Stimulated activated memory B cell treated with anti-CD40 and anti-IgM and Interleukin-4, amounts not matched to agents 10 μg/mL and 1 μg/mL and 100 μg/mL, for 72 hours (primary cell): ENCODE measurements at regions not wholly inside any gene's neighbourhood (a gene's known extent, or its start where the extent isn't known, plus 50 kb on each side); places are given as distances from the start of the nearest gene placed in this dataset.

Experiments
- ATAC-seq: fragments of 150-1000 bp; cut with Tn5 transposase; 2 replicates; pipeline ENCODE4 v1.10.0; 2021
- H3K27ac Mint-ChIP-seq: one replicate; pipeline ENCODE4 v1.8.0; 2022; ENCODE audit warnings: mild to moderate bottlenecking, mixed read lengths
- H3K27me3 Mint-ChIP-seq: one replicate; pipeline ENCODE4 v1.8.0; 2022; ENCODE audit warnings: mixed read lengths
- H3K36me3 Mint-ChIP-seq: one replicate; pipeline ENCODE4 v1.8.0; 2022; ENCODE audit warnings: mixed read lengths
- H3K4me1 Mint-ChIP-seq: one replicate; pipeline ENCODE4 v1.8.0; 2022; ENCODE audit warnings: mixed read lengths
- H3K4me3 Mint-ChIP-seq: one replicate; pipeline ENCODE4 v1.8.0; 2022; ENCODE audit warnings: mild to moderate bottlenecking, moderate library complexity, mixed read lengths
- H3K9me3 Mint-ChIP-seq: one replicate; pipeline ENCODE4 v1.8.0; 2022; ENCODE audit warnings: mixed read lengths

- ATAC-seq, result no peak
- Mint-ChIP-seq H3K36me3 (no peaks in the 10 kb centered on the region), H3K27ac (no peak overlapping the region), H3K9me3 (peaks cover 12% of the 10 kb centered on the region), H3K4me1 (no peaks in the 10 kb centered on the region), H3K4me3 (no peak overlapping the region), H3K27me3 (no peaks in the 10 kb centered on the region)
Measured at GRCh38 chr13:89763005-89763404, 1584.5 kb upstream of the MIR17HG start.

GRCh38 chr13:89783221-89783755 is 1564.2 kb upstream of the MIR17HG start:
- no peaks in the 10 kb centered on the region for H3K9me3 Mint-ChIP-seq
- no peaks in the 10 kb centered on the region for H3K36me3 Mint-ChIP-seq
- H3K4me1 Mint-ChIP-seq, result no peaks in the 10 kb centered on the region
- no peak overlapping the region for H3K27ac Mint-ChIP-seq
- ATAC-seq, result no peak
- H3K27me3 Mint-ChIP-seq, result no peaks in the 10 kb centered on the region
- no peak overlapping the region for H3K4me3 Mint-ChIP-seq

- Mint-ChIP-seq H3K4me3 (no peak overlapping the region), H3K4me1 (no peaks in the 10 kb centered on the region), H3K36me3 (no peaks in the 10 kb centered on the region), H3K9me3 (no peaks in the 10 kb centered on the region), H3K27ac (no peak overlapping the region), H3K27me3 (no peaks in the 10 kb centered on the region)
- peak; percentile 27 for ATAC-seq
Measured at GRCh38 chr13:89784161-89784809, 1563.2 kb upstream of the MIR17HG start.

GRCh38 chr13:89786531-89786930 is 1561.0 kb upstream of the MIR17HG start:
- no peak overlapping the region for H3K27ac Mint-ChIP-seq
- H3K27me3 Mint-ChIP-seq, result no peaks in the 10 kb centered on the region
- no peaks in the 10 kb centered on the region for H3K4me1 Mint-ChIP-seq
- ATAC-seq, result no peak
- H3K36me3 Mint-ChIP-seq, result no peaks in the 10 kb centered on the region
- H3K9me3 Mint-ChIP-seq, result no peaks in the 10 kb centered on the region
- H3K4me3 Mint-ChIP-seq, result no peak overlapping the region

GRCh38 chr13:89790696-89791095 is 1556.8 kb upstream of the MIR17HG start:
- Mint-ChIP-seq H3K9me3 (peaks cover 3% of the 10 kb centered on the region), H3K36me3 (no peaks in the 10 kb centered on the region), H3K4me3 (no peak overlapping the region), H3K4me1 (no peaks in the 10 kb centered on the region), H3K27me3 (no peaks in the 10 kb centered on the region), H3K27ac (no peak overlapping the region)
- ATAC-seq, result no peak

- Mint-ChIP-seq H3K36me3 (no peaks in the 10 kb centered on the region), H3K4me3 (no peak overlapping the region), H3K27ac (no peak overlapping the region), H3K27me3 (no peaks in the 10 kb centered on the region), H3K4me1 (no peaks in the 10 kb centered on the region), H3K9me3 (peaks cover 6% of the 10 kb centered on the region)
- ATAC-seq, result no peak
Measured at GRCh38 chr13:89791971-89792630, 1555.4 kb upstream of the MIR17HG start.

GRCh38 chr13:89796196-89796595 is 1551.3 kb upstream of the MIR17HG start:
- Mint-ChIP-seq H3K4me1 (no peaks in the 10 kb centered on the region), H3K27me3 (no peaks in the 10 kb centered on the region), H3K36me3 (no peaks in the 10 kb centered on the region), H3K9me3 (peaks cover 6% of the 10 kb centered on the region), H3K4me3 (no peak overlapping the region), H3K27ac (no peak overlapping the region)
- no peak for ATAC-seq

GRCh38 chr13:89803839-89804238 is 1543.6 kb upstream of the MIR17HG start:
- Mint-ChIP-seq H3K4me3 (no peak overlapping the region), H3K27ac (no peak overlapping the region), H3K4me1 (no peaks in the 10 kb centered on the region), H3K36me3 (no peaks in the 10 kb centered on the region), H3K27me3 (no peaks in the 10 kb centered on the region), H3K9me3 (peaks cover 4% of the 10 kb centered on the region)
- no peak for ATAC-seq

GRCh38 chr13:89806594-89806993 is 1540.9 kb upstream of the MIR17HG start:
- peaks cover 4% of the 10 kb centered on the region for H3K9me3 Mint-ChIP-seq
- no peak for ATAC-seq
- no peaks in the 10 kb centered on the region for H3K27me3 Mint-ChIP-seq
- no peak overlapping the region for H3K4me3 Mint-ChIP-seq
- H3K4me1 Mint-ChIP-seq, result no peaks in the 10 kb centered on the region
- H3K27ac Mint-ChIP-seq, result no peak overlapping the region
- no peaks in the 10 kb centered on the region for H3K36me3 Mint-ChIP-seq

GRCh38 chr13:89812856-89813255 is 1534.6 kb upstream of the MIR17HG start:
- Mint-ChIP-seq H3K9me3 (peaks cover 5% of the 10 kb centered on the region), H3K4me1 (no peaks in the 10 kb centered on the region), H3K4me3 (no peak overlapping the region), H3K27ac (no peak overlapping the region), H3K27me3 (no peaks in the 10 kb centered on the region), H3K36me3 (no peaks in the 10 kb centered on the region)
- no peak for ATAC-seq

- H3K36me3 Mint-ChIP-seq, result no peaks in the 10 kb centered on the region
- H3K4me3 Mint-ChIP-seq, result no peak overlapping the region
- no peak for ATAC-seq
- no peak overlapping the region for H3K27ac Mint-ChIP-seq
- no peaks in the 10 kb centered on the region for H3K4me1 Mint-ChIP-seq
- no peaks in the 10 kb centered on the region for H3K27me3 Mint-ChIP-seq
- H3K9me3 Mint-ChIP-seq, result peaks cover 5% of the 10 kb centered on the region
Measured at GRCh38 chr13:89816404-89816803, 1531.1 kb upstream of the MIR17HG start.

GRCh38 chr13:89822467-89822866 is 1525.0 kb upstream of the MIR17HG start:
- H3K4me1 Mint-ChIP-seq, result no peaks in the 10 kb centered on the region

GRCh38 chr13:89827552-89827951 is 1519.9 kb upstream of the MIR17HG start:
- Mint-ChIP-seq H3K36me3 (no peaks in the 10 kb centered on the region), H3K4me1 (no peaks in the 10 kb centered on the region)

More at GRCh38 chr13:89822467-89822866, 1525.0 kb upstream of the MIR17HG start:
- H3K9me3 Mint-ChIP-seq, result peaks cover under 1% of the 10 kb centered on the region
- H3K27ac Mint-ChIP-seq, result no peak overlapping the region
- no peak overlapping the region for H3K4me3 Mint-ChIP-seq
- ATAC-seq, result no peak
- no peaks in the 10 kb centered on the region for H3K36me3 Mint-ChIP-seq
- no peaks in the 10 kb centered on the region for H3K27me3 Mint-ChIP-seq

GRCh38 chr13:89828506-89828905 is 1519.0 kb upstream of the MIR17HG start:
- Mint-ChIP-seq H3K9me3 (no peaks in the 10 kb centered on the region), H3K4me1 (no peaks in the 10 kb centered on the region), H3K27me3 (no peaks in the 10 kb centered on the region), H3K27ac (no peak overlapping the region), H3K4me3 (no peak overlapping the region), H3K36me3 (no peaks in the 10 kb centered on the region)
- ATAC-seq, result no peak

More at GRCh38 chr13:89827552-89827951, 1519.9 kb upstream of the MIR17HG start:
- Mint-ChIP-seq H3K9me3 (no peaks in the 10 kb centered on the region), H3K27me3 (no peaks in the 10 kb centered on the region), H3K27ac (no peak overlapping the region), H3K4me3 (no peak overlapping the region)
- no peak for ATAC-seq

GRCh38 chr13:89831157-89831556 is 1516.3 kb upstream of the MIR17HG start:
- no peaks in the 10 kb centered on the region for H3K4me1 Mint-ChIP-seq
- H3K9me3 Mint-ChIP-seq, result no peaks in the 10 kb centered on the region
- no peaks in the 10 kb centered on the region for H3K27me3 Mint-ChIP-seq
- H3K36me3 Mint-ChIP-seq, result no peaks in the 10 kb centered on the region
- H3K4me3 Mint-ChIP-seq, result no peak overlapping the region
- ATAC-seq, result no peak
- no peak overlapping the region for H3K27ac Mint-ChIP-seq

GRCh38 chr13:89832827-89833226 is 1514.7 kb upstream of the MIR17HG start:
- Mint-ChIP-seq H3K4me1 (no peaks in the 10 kb centered on the region), H3K27me3 (no peaks in the 10 kb centered on the region), H3K9me3 (peaks cover 3% of the 10 kb centered on the region), H3K36me3 (no peaks in the 10 kb centered on the region), H3K4me3 (no peak overlapping the region), H3K27ac (no peak overlapping the region)
- no peak for ATAC-seq
